IMR-90 (cell line): ENCODE measurements at regions not wholly inside any gene's neighbourhood (a gene's known extent, or its start where the extent isn't known, plus 50 kb on each side); places are given as distances from the start of the nearest gene placed in this dataset.

ENCODE experiments used
- BHLHE40 ChIP-seq: fragments of 150-350 bp; IDR thresholded peaks from 2 replicates; pipeline ENCODE4 v1.6.1; 2016; ENCODE audit warnings: mild to moderate bottlenecking, low read depth, low read length
- CEBPB ChIP-seq: IDR thresholded peaks from 2 replicates; pipeline ENCODE4 v1.6.1; 2012; ENCODE audit warnings: low read depth, low read length, improper control_type of control experiment
- CHD1 ChIP-seq: IDR thresholded peaks from 2 replicates; pipeline ENCODE4 v1.6.1; 2012; ENCODE audit warnings: low read depth, low read length, improper control_type of control experiment
- CTCF ChIP-seq: conservative IDR thresholded peaks from 2 replicates; pipeline ENCODE4 v1.5.1; 2012; ENCODE audit warnings: mild to moderate bottlenecking, low read depth, low read length, improper control_type of control experiment
- ELK1 ChIP-seq: fragments of 150-350 bp; IDR thresholded peaks from 2 replicates; pipeline ENCODE4 v1.6.1; 2016; ENCODE audit warnings: low read depth, mild to moderate bottlenecking, low read length, moderate library complexity, borderline replicate concordance
- FOS ChIP-seq: fragments of 150-350 bp; IDR thresholded peaks from 2 replicates; pipeline ENCODE4 v1.6.1; 2016; ENCODE audit warnings: low read depth, low read length
- MAFK ChIP-seq: IDR thresholded peaks from 2 replicates; pipeline ENCODE4 v1.6.1; 2012; ENCODE audit warnings: low read depth, low read length, improper control_type of control experiment
- NFE2L2 ChIP-seq: fragments of 150-350 bp; IDR thresholded peaks from 2 replicates; pipeline ENCODE4 v1.6.1; 2016; ENCODE audit warnings: low read depth, mild to moderate bottlenecking, low read length
- POLR2A ChIP-seq: IDR thresholded peaks from 2 replicates; pipeline ENCODE4 v1.6.1; 2012; ENCODE audit warnings: mild to moderate bottlenecking, low read depth, low read length
- RAD21 ChIP-seq: IDR thresholded peaks from 2 replicates; pipeline ENCODE4 v1.6.1; 2012; ENCODE audit warnings: low read length, improper control_type of control experiment
- RFX5 ChIP-seq: IDR thresholded peaks from 2 replicates; pipeline ENCODE4 v1.8.0; 2012; ENCODE audit warnings: low read depth, mild to moderate bottlenecking, low read length, moderate library complexity
- SMC3 ChIP-seq: fragments of 150-350 bp; IDR thresholded peaks from 2 replicates; pipeline ENCODE4 v1.6.1; 2016; ENCODE audit warnings: low read depth, mild to moderate bottlenecking, antibody characterized with exemption, low read length, moderate library complexity

- TF ChIP-seq CTCF (no peak), MAFK (no peak), FOS (no peak), RAD21 (no peak), RFX5 (no peak), POLR2A (no peak), SMC3 (no peak), ELK1 (no peak), CEBPB (no peak), CHD1 (no peak), BHLHE40 (no peak), NFE2L2 (no peak)
Observed at GRCh38 chr3:117243657-117244056, 534.1 kb downstream of the TUSC7 start.
